Vagina (tissue), 2 donors: ENCODE measurements at regions not wholly inside any gene's neighbourhood (a gene's known extent, or its start where the extent isn't known, plus 50 kb on each side); places are given as distances from the start of the nearest gene placed in this dataset.

ENCODE experiments used
- DNase-seq, 2 donors: peaks; one replicate each; pipeline ENCODE4 v3.0.0-alpha.2; 2017; ENCODE audit errors: extremely low spot score in 2 of 2
- H3K27ac ChIP-seq: fragments of 200-600 bp; sonication (generic); one replicate; pipeline ENCODE4 v1.5.1; 2019
- H3K27me3 ChIP-seq: fragments of 200-600 bp; sonication (generic); one replicate; pipeline ENCODE4 v1.5.1; 2019
- H3K36me3 ChIP-seq, 2 donors: fragments of 200-600 bp; sonication (generic); one replicate each; pipeline ENCODE4 v1.5.1; 2017 to 2019
- H3K4me1 ChIP-seq: fragments of 200-600 bp; sonication (generic); one replicate; pipeline ENCODE4 v1.5.1; 2019
- H3K4me3 ChIP-seq, 2 donors: fragments of 200-600 bp; sonication (generic); 1 replicate in 1 of 2; 2 replicates in 1 of 2; pipeline ENCODE4 v1.5.1; 2016 to 2019
- H3K9me3 ChIP-seq: fragments of 200-600 bp; sonication (generic); one replicate; pipeline ENCODE4 v1.5.1; 2019
- CTCF ChIP-seq, 3 experiments: fragments of 450-650 bp in 2 of 3; fragments of 200-600 bp in 1 of 3; sonication (generic) in 1 of 3; IDR thresholded peaks; one replicate each; pipeline ENCODE4 v1.5.1; 2017 to 2019; ENCODE audit warnings: antibody characterized with exemption in 3 of 3, mild to moderate bottlenecking in 2 of 3, moderate library complexity in 2 of 3
- POLR2A ChIP-seq, 2 donors: fragments of 450-650 bp; IDR thresholded peaks; one replicate each; pipeline ENCODE4 v1.6.1; 2017; ENCODE audit warnings: antibody characterized with exemption in 2 of 2, mild to moderate bottlenecking in 2 of 2, moderate library complexity in 2 of 2
- POLR2AphosphoS5 ChIP-seq, 2 donors: sonication (generic); formaldehyde crosslinking; IDR thresholded peaks; one replicate each; pipeline ENCODE4 v1.9.0; 2017; ENCODE audit warnings: antibody characterized with exemption in 2 of 2, mild to moderate bottlenecking in 2 of 2, low read depth in 1 of 2; ENCODE audit not compliant: insufficient read depth in 1 of 2
- intact Hi-C: fragments of 100-400 bp; cut with DNase I; formaldehyde crosslinking; loops from one replicate; pipeline ENCODE4 v1.15.1; 2023

- Histone ChIP-seq H3K4me1 (no peaks in the 10 kb centered on the region), H3K4me3 (no peak overlapping the region), H3K27me3 (no peaks in the 10 kb centered on the region), H3K27ac (no peak overlapping the region), H3K9me3 (no peaks in the 10 kb centered on the region), H3K36me3 (no peaks in the 10 kb centered on the region)
- DNase-seq, result no peak
- intact Hi-C loops, result no loop called here
- TF ChIP-seq POLR2AphosphoS5 (IDR thresholded peaks at IDR 0.05; ENCODE audit: insufficient read depth in 1 of 2, low read depth in 1 of 2), result no peak
- TF ChIP-seq CTCF (IDR thresholded peaks at IDR 0.05), result no peak
- no peak for TF ChIP-seq POLR2A (IDR thresholded peaks at IDR 0.05)
These were observed 181.7 kb upstream of the ARID2 start for GRCh38 chr12:45547822-45548221.

DNA sequence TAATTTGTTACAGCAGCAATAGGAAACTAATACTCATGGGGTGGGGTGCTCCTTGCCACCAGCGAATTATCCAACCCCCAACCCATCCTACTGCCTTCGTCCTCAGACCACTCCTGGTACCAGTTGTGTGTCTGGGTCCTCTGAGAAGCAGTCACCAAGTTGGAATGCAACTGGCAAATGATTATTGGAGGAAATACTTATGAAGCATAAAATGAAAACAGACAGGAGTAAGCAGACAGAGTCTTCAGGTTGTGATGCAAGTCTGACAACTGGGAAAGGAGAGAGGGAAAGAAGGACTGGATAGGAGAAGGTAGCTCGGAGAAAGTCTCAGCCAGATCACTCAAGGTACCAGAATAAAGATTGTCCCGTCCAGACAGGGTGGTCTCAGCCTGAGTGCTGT, 181.1 kb upstream of the ARID2 start:
- H3K4me3 ChIP-seq, result no peak overlapping the region
- no peak for TF ChIP-seq CTCF (IDR thresholded peaks at IDR 0.05)
- no peak for TF ChIP-seq POLR2A (IDR thresholded peaks at IDR 0.05)
- TF ChIP-seq POLR2AphosphoS5 (IDR thresholded peaks at IDR 0.05; ENCODE audit: insufficient read depth in 1 of 2, low read depth in 1 of 2), result no peak
- intact Hi-C loops, result no loop called here
- H3K9me3 ChIP-seq, result no peaks in the 10 kb centered on the region
- H3K4me1 ChIP-seq, result no peaks in the 10 kb centered on the region
- DNase-seq, result no peak
- no peaks in the 10 kb centered on the region for H3K27me3 ChIP-seq
- H3K27ac ChIP-seq, result no peak overlapping the region
- H3K36me3 ChIP-seq, result no peaks in the 10 kb centered on the region

DNA sequence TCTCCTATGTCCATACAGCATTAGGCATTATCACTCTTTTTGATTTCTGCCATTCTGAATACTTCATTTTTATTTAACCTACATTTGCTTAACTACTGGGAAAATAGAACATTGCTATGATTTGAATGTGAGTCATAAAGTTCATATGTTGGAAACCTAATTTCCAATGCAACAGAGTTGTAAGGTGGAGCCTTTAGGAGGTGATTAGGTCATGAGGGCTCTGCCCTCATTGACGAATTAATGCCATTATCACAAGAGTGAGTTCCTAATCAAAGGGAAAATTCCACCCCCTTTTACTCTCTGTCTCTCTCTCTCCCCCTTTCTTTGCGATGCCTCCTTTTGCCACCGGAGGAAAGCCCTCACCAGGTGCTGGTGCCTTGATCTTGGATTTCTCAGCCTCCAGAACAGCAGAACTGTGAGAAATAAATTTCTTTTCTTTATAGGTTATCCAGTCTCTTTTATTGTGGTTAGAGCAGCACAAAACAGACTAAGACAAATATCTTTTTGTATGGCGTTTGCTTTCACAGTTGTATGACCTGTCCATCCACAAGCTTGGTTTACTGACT, 180.1 kb upstream of the ARID2 start:
- no peaks in the 10 kb centered on the region for H3K27me3 ChIP-seq
- H3K4me3 ChIP-seq, result no peak overlapping the region
- H3K9me3 ChIP-seq, result no peaks in the 10 kb centered on the region
- no peak for DNase-seq
- H3K4me1 ChIP-seq, result no peaks in the 10 kb centered on the region
- intact Hi-C loops, result no loop called here
- H3K27ac ChIP-seq, result no peak overlapping the region
- H3K36me3 ChIP-seq, result no peaks in the 10 kb centered on the region
- TF ChIP-seq CTCF (IDR thresholded peaks at IDR 0.05) (no peak), POLR2A (IDR thresholded peaks at IDR 0.05) (no peak), POLR2AphosphoS5 (IDR thresholded peaks at IDR 0.05; ENCODE audit: insufficient read depth in 1 of 2, low read depth in 1 of 2) (no peak)

DNA sequence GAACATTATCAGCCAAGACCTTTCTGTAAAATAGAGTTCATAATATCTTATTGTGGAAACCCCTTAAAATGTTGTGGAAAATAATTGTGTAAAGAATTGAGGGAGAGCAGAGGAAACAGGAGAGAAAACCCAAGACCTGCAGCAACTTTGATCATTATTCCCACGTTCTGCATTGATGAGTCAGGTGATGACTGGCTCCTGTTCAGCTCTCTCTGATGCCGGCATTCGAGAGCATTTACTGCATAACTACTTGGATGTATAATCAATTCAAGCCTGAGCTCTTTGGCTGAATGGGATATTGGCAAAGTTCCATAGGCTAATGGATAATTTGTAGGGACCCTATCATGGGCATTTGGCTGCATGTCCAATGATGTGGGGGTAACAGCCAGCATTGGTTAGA, 176.3 kb upstream of the ARID2 start:
- TF ChIP-seq CTCF (IDR thresholded peaks at IDR 0.05) (no peak), POLR2AphosphoS5 (IDR thresholded peaks at IDR 0.05; ENCODE audit: insufficient read depth in 1 of 2, low read depth in 1 of 2) (no peak), POLR2A (IDR thresholded peaks at IDR 0.05) (no peak)
- H3K27ac ChIP-seq, result no peak overlapping the region
- no peaks in the 10 kb centered on the region for H3K4me1 ChIP-seq
- intact Hi-C loops, result no loop called here
- no peak overlapping the region for H3K4me3 ChIP-seq
- no peak for DNase-seq
- H3K27me3 ChIP-seq, result no peaks in the 10 kb centered on the region
- H3K9me3 ChIP-seq, result no peaks in the 10 kb centered on the region
- H3K36me3 ChIP-seq, result no peaks in the 10 kb centered on the region

DNA sequence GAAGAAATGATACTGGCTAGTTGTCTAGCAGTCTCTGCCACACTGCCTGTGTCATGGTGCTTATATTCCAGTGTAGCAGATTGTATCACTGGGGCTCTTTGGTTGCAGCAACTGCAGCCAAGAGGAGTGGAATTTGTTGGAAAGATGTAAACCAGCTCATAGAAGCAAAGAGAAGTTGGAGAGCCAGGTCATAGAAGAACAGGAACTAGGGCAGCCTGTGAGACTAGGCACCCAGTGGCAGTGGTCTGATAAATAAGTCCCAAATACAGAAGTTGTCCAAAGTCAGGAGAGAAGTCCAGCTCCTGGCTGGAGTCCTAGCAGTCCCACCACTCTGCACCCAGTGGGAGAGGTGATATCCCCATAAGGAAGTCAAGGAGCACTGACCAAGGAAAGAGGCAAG, 172.5 kb upstream of the ARID2 start:
- no peaks in the 10 kb centered on the region for H3K4me1 ChIP-seq
- H3K4me3 ChIP-seq, result no peak overlapping the region
- no peak overlapping the region for H3K27ac ChIP-seq
- no peak for DNase-seq
- TF ChIP-seq CTCF (IDR thresholded peaks at IDR 0.05) (no peak), POLR2A (IDR thresholded peaks at IDR 0.05) (no peak), POLR2AphosphoS5 (IDR thresholded peaks at IDR 0.05; ENCODE audit: insufficient read depth in 1 of 2, low read depth in 1 of 2) (no peak)
- no peaks in the 10 kb centered on the region for H3K36me3 ChIP-seq
- no peaks in the 10 kb centered on the region for H3K9me3 ChIP-seq
- H3K27me3 ChIP-seq, result no peaks in the 10 kb centered on the region
- intact Hi-C loops, result no loop called here
